Heart right ventricle (tissue), 16 donors: ENCODE measurements at regions not wholly inside any gene's neighbourhood (a gene's known extent, or its start where the extent isn't known, plus 50 kb on each side); places are given as distances from the start of the nearest gene placed in this dataset.

Experiments
- ATAC-seq, 8 donors: fragments of 200-7000 bp; cut with Tn5 transposase; one replicate each; pipeline ENCODE4 v1.9.1; 2020; ENCODE audit warnings: mild to moderate bottlenecking in 8 of 8, moderate library complexity in 8 of 8, moderate number of reproducible peaks in 1 of 8
- DNase-seq, 2 donors: peaks; one replicate each; pipeline ENCODE4 v3.0.0-alpha.2; 2020
- H3K27ac ChIP-seq, 10 donors: fragments of 200-600 bp; sonication (generic) in 2 of 10; one replicate each; pipeline versions ENCODE4 v1.5.0 to v1.8.0; 2020 to 2022; ENCODE audit warnings: mild to moderate bottlenecking in 3 of 10
- H3K27me3 ChIP-seq, 7 donors: fragments of 200-600 bp; one replicate each; pipeline ENCODE4 v1.8.0; 2021 to 2022; ENCODE audit warnings: mild to moderate bottlenecking in 2 of 7
- H3K36me3 ChIP-seq, 9 donors: fragments of 200-600 bp; sonication (generic) in 1 of 9; one replicate each; pipeline versions ENCODE4 v1.5.0 to v1.8.0; 2020 to 2022; ENCODE audit warnings: mild to moderate bottlenecking in 2 of 9
- H3K4me1 ChIP-seq, 9 donors: fragments of 200-600 bp; sonication (generic) in 1 of 9; one replicate each; pipeline versions ENCODE4 v1.5.0 to v1.8.0; 2020 to 2022; ENCODE audit warnings: mild to moderate bottlenecking in 4 of 9
- H3K4me3 ChIP-seq, 10 donors: fragments of 200-600 bp; sonication (generic) in 2 of 10; one replicate each; pipeline versions ENCODE4 v1.5.0 to v1.8.0; 2020 to 2022; ENCODE audit warnings: mild to moderate bottlenecking in 7 of 10, moderate library complexity in 2 of 10
- H3K9me3 ChIP-seq, 11 donors: fragments of 200-600 bp in 10 of 11; sonication (generic) in 2 of 11; one replicate each; pipeline versions ENCODE4 v1.5.0 to v1.8.0; 2013 to 2022; ENCODE audit warnings: mild to moderate bottlenecking in 2 of 11, control low read depth in 1 of 11, moderate library complexity in 1 of 11
- WGBS, 2 donors: extraction: QIAGEN DNeasy Blood & Tissue Kit; methylation state at CpG; one replicate each; pipeline ENCODE4 v1.1.7; 2013; ENCODE audit warnings: inconsistent platforms in 1 of 2; 5-methylcytosine and 5-hydroxymethylcytosine counted together
- intact Hi-C, 10 donors: fragments of 100-400 bp; cut with DNase I; formaldehyde crosslinking; loops; one replicate each; pipeline versions ENCODE4 v1.11.1 to v1.14.2; 2022
- TF ChIP-seq, protein P1 (sequence below), 9 donors: fragments of 200-600 bp; sonication (generic) in 2 of 9; IDR thresholded peaks; one replicate each; pipeline versions ENCODE4 v1.5.0 to v1.8.0; 2021 to 2022; ENCODE audit warnings: antibody characterized with exemption in 9 of 9, mild to moderate bottlenecking in 5 of 9, moderate library complexity in 1 of 9
- donor health status: Arrhythmogenic right ventricular cardiomyopathy.
- donor health status: ischemic (EF 13 %, LVEDD 7.1; RV severe dilation, severe dysfunction).
- donor health status: healthy with polysubstance abuse.
- donor health status: DM: no; HTN: yes; CAD: no.
- donor health status: DM: no; HTN: no; CAD: no.
- donor health status: ischemic (EF 25% LVEDD 6.9; RV normal size, moderate dysfunction).
- donor health status: ischemic (EF 25% LVEDD 5.7; RV mildly dilated, moderate dysfunction).
- donor health status: healthy.
- donor health status: DM: yes; HTN: yes; CAD: no.
- donor health status: Ischemic cardiomyopathy.
- donor health status: ischemic (EF 35%, LVEDD 5.7; RV mildly dilated, moderate dysfunction).
- donor health status: nonischemic (EF 11% LVEDD 7.7; RV severe dilation, severe dysfunction).
- donor health status: DM: yes; HTN: yes; CAD: no.
- donor health status: PGD.
- donor health status: ischemic (EF 29% LVEDD 5.4; RV normal size, mild dysfunction).
- donor health status: nonischemic (EF 23%, LVEDD 6.1; RV moderate dilation, normal function).

GRCh38 chr6:164547076-164547475, 762.3 kb downstream of the C6orf118 start:
- Histone ChIP-seq H3K36me3 (no peaks in the 10 kb centered on the region), H3K9me3 (no peaks in the 10 kb centered on the region), H3K4me3 (no peak overlapping the region), H3K4me1 (no peaks in the 10 kb centered on the region), H3K27me3 (no peaks in the 10 kb centered on the region), H3K27ac (no peak overlapping the region)
- TF ChIP-seq, protein P1, sequence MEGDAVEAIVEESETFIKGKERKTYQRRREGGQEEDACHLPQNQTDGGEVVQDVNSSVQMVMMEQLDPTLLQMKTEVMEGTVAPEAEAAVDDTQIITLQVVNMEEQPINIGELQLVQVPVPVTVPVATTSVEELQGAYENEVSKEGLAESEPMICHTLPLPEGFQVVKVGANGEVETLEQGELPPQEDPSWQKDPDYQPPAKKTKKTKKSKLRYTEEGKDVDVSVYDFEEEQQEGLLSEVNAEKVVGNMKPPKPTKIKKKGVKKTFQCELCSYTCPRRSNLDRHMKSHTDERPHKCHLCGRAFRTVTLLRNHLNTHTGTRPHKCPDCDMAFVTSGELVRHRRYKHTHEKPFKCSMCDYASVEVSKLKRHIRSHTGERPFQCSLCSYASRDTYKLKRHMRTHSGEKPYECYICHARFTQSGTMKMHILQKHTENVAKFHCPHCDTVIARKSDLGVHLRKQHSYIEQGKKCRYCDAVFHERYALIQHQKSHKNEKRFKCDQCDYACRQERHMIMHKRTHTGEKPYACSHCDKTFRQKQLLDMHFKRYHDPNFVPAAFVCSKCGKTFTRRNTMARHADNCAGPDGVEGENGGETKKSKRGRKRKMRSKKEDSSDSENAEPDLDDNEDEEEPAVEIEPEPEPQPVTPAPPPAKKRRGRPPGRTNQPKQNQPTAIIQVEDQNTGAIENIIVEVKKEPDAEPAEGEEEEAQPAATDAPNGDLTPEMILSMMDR (IDR thresholded peaks at IDR 0.05): no peak
- intact Hi-C loops: no loop called here
- ATAC-seq (no peak), DNase-seq (no peak)
- 75 to 76% methylated on average over 3 of the region's 3 CpGs for WGBS, 2 donors

- H3K4me1 ChIP-seq: no peaks in the 10 kb centered on the region
- H3K36me3 ChIP-seq: no peaks in the 10 kb centered on the region
- no peak overlapping the region for H3K4me3 ChIP-seq
- DNase-seq (no peak), ATAC-seq (no peak)
- intact Hi-C loops: no loop called here
- TF ChIP-seq, protein P1 (IDR thresholded peaks at IDR 0.05): no peak
- no peaks in the 10 kb centered on the region for H3K27me3 ChIP-seq
- 51 to 81% methylated on average over 2 of the region's 2 CpGs for WGBS, 2 donors
- no peak overlapping the region for H3K27ac ChIP-seq
- no peaks in the 10 kb centered on the region for H3K9me3 ChIP-seq
These were observed 763.1 kb downstream of the C6orf118 start for GRCh38 chr6:164546263-164546662.

DNA sequence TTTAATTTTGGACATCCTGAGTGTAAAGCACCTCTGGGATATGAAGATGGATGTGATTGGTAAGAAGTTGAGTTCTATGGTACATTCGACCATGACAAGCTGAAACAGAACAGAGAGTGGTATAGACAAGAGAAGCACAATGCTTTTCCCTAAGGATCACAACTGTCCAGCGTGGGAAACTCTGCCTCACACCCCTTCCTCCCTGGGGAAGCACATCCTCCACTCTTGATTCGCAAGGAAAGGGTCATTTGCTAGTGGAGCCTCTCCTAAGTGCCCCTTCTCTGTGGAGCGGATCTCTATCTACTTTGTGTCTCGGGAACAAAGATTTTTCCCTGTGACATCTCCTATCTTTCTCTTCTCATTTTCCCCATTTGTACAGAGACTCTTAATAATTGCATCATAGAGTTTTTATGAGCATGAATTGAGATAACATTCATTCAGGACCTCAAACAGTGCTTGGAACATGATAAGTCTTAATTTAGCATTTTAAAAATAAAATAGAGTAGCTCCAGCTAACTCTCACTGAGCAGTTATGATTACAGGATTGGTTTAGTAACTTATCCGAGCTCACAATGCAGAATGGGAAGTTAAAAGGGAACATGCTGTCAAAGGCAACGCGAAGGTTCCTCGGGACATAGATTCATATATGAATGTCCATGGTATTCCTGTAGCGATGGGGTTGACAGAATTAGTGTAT, 775.2 kb downstream of the C6orf118 start:
- Histone ChIP-seq H3K9me3 (peaks cover 0 to 4% (median 0%) of the 10 kb centered on the region in 11 donors), H3K27ac (peak overlapping the region in 3 of 10 donors; percentile 6 to 33 (median 22)), H3K4me1 (peaks cover 0 to 23% (median 7%) of the 10 kb centered on the region in 9 donors), H3K36me3 (no peaks in the 10 kb centered on the region), H3K4me3 (no peak overlapping the region), H3K27me3 (no peaks in the 10 kb centered on the region)
- intact Hi-C loops: no loop called here
- TF ChIP-seq, protein P1 (IDR thresholded peaks at IDR 0.05): no peak
- 57 to 64% methylated on average over 10 of the region's 10 CpGs for WGBS, 2 donors
- DNase-seq: no peak
- ATAC-seq: peak in 5 of 8 donors; percentile 30 to 88 (median 75)

DNA sequence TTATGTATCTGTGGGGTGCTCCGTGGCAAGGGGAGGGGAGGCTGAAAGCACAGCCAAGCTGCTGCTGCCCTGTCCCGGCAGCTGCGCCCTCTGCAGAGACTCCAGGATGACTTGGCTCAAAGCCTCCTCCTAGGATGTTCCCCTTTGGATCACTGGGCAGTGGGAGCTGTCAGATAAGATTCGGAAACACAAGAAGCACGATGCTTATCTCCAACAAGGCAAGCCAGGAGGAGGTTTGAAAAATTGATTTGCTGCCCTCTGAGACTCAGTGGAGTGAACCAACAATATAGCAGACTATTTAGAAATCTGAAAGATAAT, 776.4 kb downstream of the C6orf118 start:
- H3K9me3 ChIP-seq: peaks cover 0 to 4% (median 0%) of the 10 kb centered on the region in 11 donors
- intact Hi-C loops: no loop called here
- ATAC-seq: peak in 1 of 8 donors; percentile 71
- no peaks in the 10 kb centered on the region for H3K27me3 ChIP-seq
- no peak for DNase-seq
- 17 to 24% methylated on average over 5 of the region's 5 CpGs for WGBS, 2 donors
- H3K36me3 ChIP-seq: no peaks in the 10 kb centered on the region
- TF ChIP-seq, protein P1 (IDR thresholded peaks at IDR 0.05): peak in 2 of 9 donors; percentile 11 to 22
- peaks cover 0 to 23% (median 7%) of the 10 kb centered on the region in 9 donors for H3K4me1 ChIP-seq
- no peak overlapping the region for H3K27ac ChIP-seq
- H3K4me3 ChIP-seq: no peak overlapping the region
